Natural killer cell (primary cell): ENCODE measurements at regions not wholly inside any gene's neighbourhood (a gene's known extent, or its start where the extent isn't known, plus 50 kb on each side); places are given as distances from the start of the nearest gene placed in this dataset.

Experiments used
- ATAC-seq, 3 donors: fragments of 150-1000 bp in 2 of 3; fragments of 200-7000 bp in 1 of 3; cut with Tn5 transposase; 1 replicate in 1 of 3; 2 replicates in 2 of 3; pipeline ENCODE4 v1.10.0; 2021; ENCODE audit warnings: mild to moderate bottlenecking in 2 of 3, moderate library complexity in 2 of 3
- DNase-seq, 2 donors: peaks; one replicate each; pipeline versions ENCODE4 v3.0.0 to v3.0.0-alpha.2; 2013 to 2021; ENCODE audit warnings: mixed read lengths in 1 of 2
- H3K27ac ChIP-seq: one replicate; pipeline ENCODE4 v1.5.1; 2013; ENCODE audit warnings: mild to moderate bottlenecking, low read length
- H3K27me3 ChIP-seq: one replicate; pipeline ENCODE4 v1.6.1; 2013; ENCODE audit warnings: low read length; ENCODE audit not compliant: control insufficient read depth, insufficient read depth
- H3K36me3 ChIP-seq: one replicate; pipeline ENCODE4 v1.6.1; 2013; ENCODE audit warnings: low read length; ENCODE audit not compliant: control insufficient read depth, insufficient read depth
- H3K4me1 ChIP-seq: one replicate; pipeline ENCODE4 v1.6.1; 2013; ENCODE audit warnings: low read length; ENCODE audit not compliant: control insufficient read depth, insufficient read depth
- H3K4me3 ChIP-seq: one replicate; pipeline ENCODE4 v1.5.1; 2013; ENCODE audit warnings: low read length
- H3K9me3 ChIP-seq: one replicate; pipeline ENCODE4 v1.6.1; 2013; ENCODE audit warnings: low read length; ENCODE audit not compliant: control insufficient read depth, insufficient read depth
- H3K27ac Mint-ChIP-seq, 2 donors: one replicate each; pipeline ENCODE4 v1.8.0; 2022; ENCODE audit warnings: mild to moderate bottlenecking in 2 of 2, mixed read lengths in 2 of 2, moderate library complexity in 1 of 2
- H3K27me3 Mint-ChIP-seq, 2 donors: one replicate each; pipeline ENCODE4 v1.8.0; 2022; ENCODE audit warnings: low read depth in 2 of 2, mixed read lengths in 2 of 2
- H3K36me3 Mint-ChIP-seq: one replicate; pipeline ENCODE4 v1.8.0; 2022; ENCODE audit warnings: mixed read lengths
- H3K4me1 Mint-ChIP-seq, 2 donors: one replicate each; pipeline ENCODE4 v1.8.0; 2022; ENCODE audit warnings: mixed read lengths in 2 of 2
- H3K4me3 Mint-ChIP-seq: one replicate; pipeline ENCODE4 v1.8.0; 2022; ENCODE audit warnings: mild to moderate bottlenecking, moderate library complexity, mixed read lengths
- H3K9me3 Mint-ChIP-seq, 2 donors: one replicate each; pipeline ENCODE4 v1.8.0; 2022; ENCODE audit warnings: mixed read lengths in 2 of 2
- WGBS: methylation state at CpG from one replicate; pipeline ENCODE4 v1.1.7; 2013; ENCODE audit warnings: missing lambda C conversion rate; ENCODE audit not compliant: insufficient coverage; 5-methylcytosine and 5-hydroxymethylcytosine counted together
- intact Hi-C: fragments of 100-400 bp; cut with micrococcal nuclease; formaldehyde crosslinking; loops from one replicate; pipeline ENCODE4 v1.14.2; 2022
- TF ChIP-seq, protein P1 (sequence below): fragments of 200-600 bp; IDR thresholded peaks from one replicate; pipeline ENCODE4 v1.8.0; 2022; ENCODE audit warnings: antibody characterized with exemption

DNA sequence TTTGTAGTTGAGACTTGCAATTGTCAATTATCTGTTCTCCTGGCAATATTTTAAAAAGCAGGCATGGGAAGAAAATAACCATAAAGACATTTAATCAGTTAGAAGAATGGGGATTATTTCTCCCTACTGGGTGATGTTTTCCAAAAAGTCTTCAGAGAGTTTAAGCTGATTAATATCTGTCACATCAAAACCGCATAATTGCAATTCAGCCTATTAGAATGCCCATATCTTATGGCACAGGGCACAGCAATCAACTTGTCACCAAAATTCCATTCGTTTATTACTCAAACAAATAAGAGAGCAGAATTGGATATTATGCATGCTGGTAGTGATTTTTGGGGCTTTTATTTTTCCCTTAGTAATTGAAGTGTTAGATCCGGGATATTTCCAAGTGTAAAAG, 218.7 kb downstream of the RNF144B start:
- H3K9me3 Mint-ChIP-seq, result no peaks in the 10 kb centered on the region
- WGBS, result 86% methylated on average over 2 of the region's 3 CpGs
- H3K4me3 ChIP-seq, result no peak overlapping the region
- no peaks in the 10 kb centered on the region for H3K4me1 ChIP-seq
- DNase-seq (no peak), ATAC-seq (no peak)
- peaks cover 7 to 9% of the 10 kb centered on the region in 2 donors for H3K27me3 Mint-ChIP-seq
- no peak overlapping the region for H3K27ac ChIP-seq
- no peaks in the 10 kb centered on the region for H3K4me1 Mint-ChIP-seq
- peaks cover 3% of the 10 kb centered on the region for H3K27me3 ChIP-seq
- no peaks in the 10 kb centered on the region for H3K9me3 ChIP-seq
- no peak overlapping the region for H3K27ac Mint-ChIP-seq
- TF ChIP-seq, protein P1, sequence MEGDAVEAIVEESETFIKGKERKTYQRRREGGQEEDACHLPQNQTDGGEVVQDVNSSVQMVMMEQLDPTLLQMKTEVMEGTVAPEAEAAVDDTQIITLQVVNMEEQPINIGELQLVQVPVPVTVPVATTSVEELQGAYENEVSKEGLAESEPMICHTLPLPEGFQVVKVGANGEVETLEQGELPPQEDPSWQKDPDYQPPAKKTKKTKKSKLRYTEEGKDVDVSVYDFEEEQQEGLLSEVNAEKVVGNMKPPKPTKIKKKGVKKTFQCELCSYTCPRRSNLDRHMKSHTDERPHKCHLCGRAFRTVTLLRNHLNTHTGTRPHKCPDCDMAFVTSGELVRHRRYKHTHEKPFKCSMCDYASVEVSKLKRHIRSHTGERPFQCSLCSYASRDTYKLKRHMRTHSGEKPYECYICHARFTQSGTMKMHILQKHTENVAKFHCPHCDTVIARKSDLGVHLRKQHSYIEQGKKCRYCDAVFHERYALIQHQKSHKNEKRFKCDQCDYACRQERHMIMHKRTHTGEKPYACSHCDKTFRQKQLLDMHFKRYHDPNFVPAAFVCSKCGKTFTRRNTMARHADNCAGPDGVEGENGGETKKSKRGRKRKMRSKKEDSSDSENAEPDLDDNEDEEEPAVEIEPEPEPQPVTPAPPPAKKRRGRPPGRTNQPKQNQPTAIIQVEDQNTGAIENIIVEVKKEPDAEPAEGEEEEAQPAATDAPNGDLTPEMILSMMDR, result no peak
- no peaks in the 10 kb centered on the region for H3K36me3 ChIP-seq
- intact Hi-C loops, result no loop called here
- no peak overlapping the region for H3K4me3 Mint-ChIP-seq
- H3K36me3 Mint-ChIP-seq, result no peaks in the 10 kb centered on the region

DNA sequence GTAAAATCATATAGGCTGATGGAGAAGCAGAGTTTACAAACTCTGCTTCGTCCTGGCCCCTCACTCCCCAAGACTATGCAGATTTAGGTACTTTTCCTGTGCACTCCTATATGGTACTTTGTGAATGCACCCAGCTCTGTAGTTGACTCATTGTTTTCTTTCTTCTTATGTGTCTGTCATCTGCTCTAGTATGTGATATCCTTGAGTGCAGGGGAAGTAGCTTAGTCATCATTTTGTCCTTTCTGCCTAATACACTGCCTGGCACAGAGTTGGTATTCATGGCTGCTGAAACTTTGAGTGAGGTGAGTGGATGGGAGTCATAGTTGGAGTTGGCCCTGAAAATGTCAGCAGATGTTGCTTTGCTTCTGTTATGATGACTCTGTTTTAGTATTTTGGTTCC, 222.6 kb downstream of the RNF144B start:
- no peaks in the 10 kb centered on the region for H3K9me3 ChIP-seq
- H3K27me3 Mint-ChIP-seq, result peaks cover 6 to 13% of the 10 kb centered on the region in 2 donors
- no peak overlapping the region for H3K4me3 ChIP-seq
- WGBS, result 20% methylated on average over 1 of the region's 1 CpG
- no peak overlapping the region for H3K4me3 Mint-ChIP-seq
- TF ChIP-seq, protein P1, result no peak
- no peak for ATAC-seq
- DNase-seq, result no peak
- H3K36me3 Mint-ChIP-seq, result no peaks in the 10 kb centered on the region
- no peak overlapping the region for H3K27ac ChIP-seq
- H3K27ac Mint-ChIP-seq, result no peak overlapping the region
- no peaks in the 10 kb centered on the region for H3K9me3 Mint-ChIP-seq
- peaks cover 3% of the 10 kb centered on the region for H3K27me3 ChIP-seq
- no peaks in the 10 kb centered on the region for H3K4me1 Mint-ChIP-seq
- no peaks in the 10 kb centered on the region for H3K4me1 ChIP-seq
- no peaks in the 10 kb centered on the region for H3K36me3 ChIP-seq
- intact Hi-C loops, result no loop called here

DNA sequence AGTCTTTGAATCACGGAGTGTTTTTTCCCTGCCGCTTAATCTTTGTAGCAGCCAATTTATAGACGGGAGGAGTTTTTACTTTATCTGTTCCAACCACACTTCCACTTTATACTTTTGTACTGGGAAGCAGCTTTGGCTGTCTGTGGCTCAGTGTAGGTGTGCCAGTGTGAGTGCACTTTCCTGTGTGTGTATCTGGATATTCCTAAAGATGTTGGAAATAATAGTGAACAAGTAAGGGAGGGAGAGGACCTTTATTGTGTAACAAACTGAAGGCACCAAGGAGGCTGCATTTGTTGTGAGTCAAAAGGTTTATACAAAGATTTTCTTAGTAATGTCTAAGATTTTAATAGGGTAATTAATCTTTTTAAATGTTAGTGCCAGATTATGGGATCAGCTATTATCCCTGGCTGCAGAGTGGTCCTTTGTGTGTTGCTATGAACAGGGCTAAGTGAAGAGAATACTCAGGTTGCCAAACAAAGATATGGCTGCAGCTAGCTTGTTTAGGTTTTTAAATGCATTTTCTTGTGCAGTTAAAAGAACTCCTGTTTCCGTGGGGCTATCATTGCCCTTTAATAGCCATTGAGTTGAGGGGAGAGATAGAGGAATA, 226.3 kb downstream of the RNF144B start:
- Mint-ChIP-seq H3K27me3 (peaks cover 7 to 10% of the 10 kb centered on the region in 2 donors), H3K36me3 (no peaks in the 10 kb centered on the region), H3K4me3 (no peak overlapping the region), H3K27ac (no peak overlapping the region), H3K4me1 (no peaks in the 10 kb centered on the region), H3K9me3 (peaks cover 2 to 3% of the 10 kb centered on the region in 2 donors)
- 39% methylated on average over 2 of the region's 4 CpGs for WGBS
- Histone ChIP-seq H3K36me3 (no peaks in the 10 kb centered on the region), H3K27ac (no peak overlapping the region), H3K27me3 (no peaks in the 10 kb centered on the region), H3K4me1 (no peaks in the 10 kb centered on the region), H3K4me3 (no peak overlapping the region), H3K9me3 (peaks cover 5% of the 10 kb centered on the region)
- no peak for ATAC-seq
- no peak for DNase-seq
- TF ChIP-seq, protein P1, result no peak
- intact Hi-C loops, result no loop called here

DNA sequence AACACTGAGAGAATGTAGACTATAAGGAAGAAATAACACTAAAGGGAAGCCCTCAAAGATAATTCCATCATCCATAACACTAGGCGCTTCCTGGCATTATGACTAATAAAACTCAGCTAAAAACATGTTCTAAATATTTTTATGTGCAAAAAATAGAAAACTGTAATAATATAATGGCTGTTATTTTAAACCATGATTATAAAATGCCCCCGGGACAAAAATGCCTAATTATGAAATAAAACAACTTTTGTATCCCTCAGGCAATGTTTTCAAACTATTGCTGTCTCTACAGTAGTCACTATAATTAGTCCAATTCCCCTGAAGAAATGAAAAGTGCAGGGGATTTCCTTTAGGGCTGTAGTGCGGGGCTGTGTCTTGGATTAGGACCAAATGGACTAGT, 242.4 kb downstream of the RNF144B start:
- H3K27ac ChIP-seq, result no peak overlapping the region
- H3K36me3 ChIP-seq, result no peaks in the 10 kb centered on the region
- no peaks in the 10 kb centered on the region for H3K9me3 ChIP-seq
- no peak for ATAC-seq
- no peaks in the 10 kb centered on the region for H3K4me1 ChIP-seq
- no peaks in the 10 kb centered on the region for H3K4me1 Mint-ChIP-seq
- H3K4me3 ChIP-seq, result no peak overlapping the region
- no peaks in the 10 kb centered on the region for H3K27me3 ChIP-seq
- H3K9me3 Mint-ChIP-seq, result peaks cover 0 to 2% of the 10 kb centered on the region in 2 donors
- 92% methylated on average over 1 of the region's 3 CpGs for WGBS
- intact Hi-C loops, result no loop called here
- no peak overlapping the region for H3K4me3 Mint-ChIP-seq
- no peaks in the 10 kb centered on the region for H3K36me3 Mint-ChIP-seq
- no peak for DNase-seq
- H3K27ac Mint-ChIP-seq, result no peak overlapping the region
- TF ChIP-seq, protein P1, result no peak
- H3K27me3 Mint-ChIP-seq, result peaks cover 0 to 3% of the 10 kb centered on the region in 2 donors
